Type B pancreatic cell (in vitro differentiated cells): ENCODE measurements at regions not wholly inside any gene's neighbourhood (a gene's known extent, or its start where the extent isn't known, plus 50 kb on each side); places are given as distances from the start of the nearest gene placed in this dataset.

Source experiments
- DNase-seq: peaks from one replicate; pipeline ENCODE4 v3.0.0; 2021; ENCODE audit warnings: mixed read lengths; ENCODE audit not compliant: unreplicated experiment; ENCODE audit errors: extremely low spot score
- H3K27ac Mint-ChIP-seq: 2 replicates; pipeline ENCODE4 v1.8.0; 2021; ENCODE audit warnings: mild to moderate bottlenecking, mixed read lengths
- H3K27me3 Mint-ChIP-seq: 2 replicates; pipeline ENCODE4 v1.8.0; 2021; ENCODE audit warnings: mixed read lengths
- H3K36me3 Mint-ChIP-seq: 2 replicates; pipeline ENCODE4 v1.8.0; 2021; ENCODE audit warnings: mixed read lengths
- H3K4me1 Mint-ChIP-seq: one replicate; pipeline ENCODE4 v1.8.0; 2021; ENCODE audit warnings: mixed read lengths; ENCODE audit not compliant: unreplicated experiment
- H3K4me3 Mint-ChIP-seq: 2 replicates; pipeline ENCODE4 v1.8.0; 2021; ENCODE audit warnings: mild to moderate bottlenecking, mixed read lengths
- H3K9me3 Mint-ChIP-seq: 2 replicates; pipeline ENCODE4 v1.8.0; 2021; ENCODE audit warnings: mixed read lengths
- CTCF ChIP-seq: fragments of 200-600 bp; sonication (generic); conservative IDR thresholded peaks from 2 replicates; pipeline ENCODE4 v1.5.0; 2021; ENCODE audit warnings: antibody characterized with exemption, mild to moderate bottlenecking

- Mint-ChIP-seq H3K36me3 (no peaks in the 10 kb centered on the region), H3K4me1 (no peaks in the 10 kb centered on the region), H3K27ac (no peak overlapping the region), H3K4me3 (no peak overlapping the region), H3K9me3 (peaks cover 4% of the 10 kb centered on the region), H3K27me3 (peaks cover 14% of the 10 kb centered on the region)
- DNase-seq: no peak
- TF ChIP-seq CTCF: no peak
Observed at GRCh38 chr12:16136219-16136988, 141.1 kb downstream of the SLC15A5 start.

GRCh38 chr12:16135323-16135722 is 142.2 kb downstream of the SLC15A5 start:
- Mint-ChIP-seq H3K27ac (no peak overlapping the region), H3K9me3 (peaks cover 4% of the 10 kb centered on the region), H3K27me3 (peaks cover 14% of the 10 kb centered on the region), H3K4me1 (no peaks in the 10 kb centered on the region), H3K4me3 (no peak overlapping the region), H3K36me3 (peaks cover 2% of the 10 kb centered on the region)
- no peak for TF ChIP-seq CTCF
- DNase-seq: no peak

GRCh38 chr12:16130343-16130742 is 147.1 kb downstream of the SLC15A5 start:
- Mint-ChIP-seq H3K36me3 (peaks cover 5% of the 10 kb centered on the region), H3K27ac (no peak overlapping the region), H3K9me3 (peaks cover 4% of the 10 kb centered on the region), H3K4me1 (no peaks in the 10 kb centered on the region), H3K27me3 (peaks cover 11% of the 10 kb centered on the region), H3K4me3 (no peak overlapping the region)
- TF ChIP-seq CTCF: no peak
- no peak for DNase-seq

DNA sequence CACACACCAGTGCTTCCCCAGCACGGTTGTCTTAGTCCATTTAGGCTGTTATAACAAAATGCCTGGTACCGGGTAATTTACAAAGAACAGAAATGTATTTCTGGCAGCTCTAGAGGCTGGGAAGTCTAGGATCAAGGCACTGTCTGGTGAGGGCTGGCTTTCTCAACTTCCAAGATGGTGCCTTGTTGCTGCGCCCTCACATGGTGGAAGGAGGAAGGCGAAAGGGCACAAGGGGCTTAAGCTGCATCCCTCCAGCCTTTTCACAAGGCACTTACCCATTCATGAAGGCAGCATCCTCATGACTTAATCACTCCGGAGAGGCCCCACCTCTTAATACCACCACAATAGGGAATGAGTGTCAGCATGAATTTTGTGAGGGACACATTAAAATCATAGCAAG is 155.5 kb downstream of the SLC15A5 start:
- DNase-seq: no peak
- Mint-ChIP-seq H3K27me3 (peaks cover 4% of the 10 kb centered on the region), H3K9me3 (no peaks in the 10 kb centered on the region)

GRCh38 chr12:16119618-16120415 is 157.7 kb downstream of the SLC15A5 start:
- Mint-ChIP-seq H3K27me3 (peaks cover 8% of the 10 kb centered on the region), H3K27ac (no peak overlapping the region), H3K4me3 (no peak overlapping the region), H3K9me3 (no peaks in the 10 kb centered on the region), H3K36me3 (no peaks in the 10 kb centered on the region), H3K4me1 (peaks cover 5% of the 10 kb centered on the region)
- DNase-seq: no peak
- no peak for TF ChIP-seq CTCF

More for the DNA sequence above, 155.5 kb downstream of the SLC15A5 start:
- H3K27ac Mint-ChIP-seq: no peak overlapping the region
- H3K4me3 Mint-ChIP-seq: no peak overlapping the region
- no peak for TF ChIP-seq CTCF
- H3K36me3 Mint-ChIP-seq: no peaks in the 10 kb centered on the region
- peaks cover 5% of the 10 kb centered on the region for H3K4me1 Mint-ChIP-seq
